GM18502 (cell line): ENCODE measurements at regions not wholly inside any gene's neighbourhood (a gene's known extent, or its start where the extent isn't known, plus 50 kb on each side); places are given as distances from the start of the nearest gene placed in this dataset.
A peak's percentile ranks its signal among the peaks of the same experiment; 100 is the strongest.
"Not testable (repeated sequence)": the region's sequence is repeated elsewhere in the genome, so short reads cannot be mapped to it uniquely, and the experiment has no call there.

ENCODE experiments used
- ATAC-seq: cut with Tn5 transposase; IDR thresholded peaks from one replicate; pipeline ENCODE4 v1.9.1; 2021; ENCODE audit warnings: mild to moderate bottlenecking; ENCODE audit not compliant: unreplicated experiment, poor library complexity

DNA sequence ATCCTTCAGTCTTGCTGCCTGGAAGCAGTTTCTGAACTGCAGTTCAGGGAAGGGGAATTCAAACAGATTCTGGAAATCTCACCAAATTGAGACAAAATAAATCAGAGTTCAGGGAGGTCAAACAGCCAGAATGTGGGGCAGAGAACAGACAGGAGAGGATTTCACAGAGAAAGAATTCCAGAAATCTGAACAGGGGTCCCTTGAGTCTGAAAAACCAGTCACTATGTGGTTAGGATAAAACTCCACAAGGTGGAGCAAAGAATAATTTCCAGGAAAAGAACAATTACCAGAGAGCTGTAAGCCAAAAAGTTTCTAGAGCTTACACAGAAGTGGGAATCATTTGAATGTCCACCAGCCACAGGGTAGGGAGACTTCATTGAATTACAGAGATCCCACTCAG is 84.7 kb downstream of the URB2 start:
- ATAC-seq = no peak

DNA sequence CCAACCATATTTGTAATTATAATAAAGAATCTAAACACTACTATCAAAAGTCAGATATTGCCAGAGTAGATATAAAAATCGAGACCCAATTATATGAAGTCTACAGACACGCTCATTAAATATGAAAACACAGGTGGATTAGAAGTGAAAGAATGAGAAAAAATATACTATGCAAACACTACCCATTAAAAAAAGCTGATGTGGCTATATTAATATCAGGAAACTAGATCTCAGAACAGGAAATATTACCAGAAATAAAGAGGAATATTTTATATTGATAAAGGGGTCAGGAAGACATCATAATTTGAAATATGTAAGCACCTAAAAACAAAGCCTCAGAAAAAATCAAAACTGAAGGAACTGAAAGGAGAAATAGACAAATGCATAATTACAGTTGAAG is 88.3 kb downstream of the URB2 start:
- no peak for ATAC-seq

DNA sequence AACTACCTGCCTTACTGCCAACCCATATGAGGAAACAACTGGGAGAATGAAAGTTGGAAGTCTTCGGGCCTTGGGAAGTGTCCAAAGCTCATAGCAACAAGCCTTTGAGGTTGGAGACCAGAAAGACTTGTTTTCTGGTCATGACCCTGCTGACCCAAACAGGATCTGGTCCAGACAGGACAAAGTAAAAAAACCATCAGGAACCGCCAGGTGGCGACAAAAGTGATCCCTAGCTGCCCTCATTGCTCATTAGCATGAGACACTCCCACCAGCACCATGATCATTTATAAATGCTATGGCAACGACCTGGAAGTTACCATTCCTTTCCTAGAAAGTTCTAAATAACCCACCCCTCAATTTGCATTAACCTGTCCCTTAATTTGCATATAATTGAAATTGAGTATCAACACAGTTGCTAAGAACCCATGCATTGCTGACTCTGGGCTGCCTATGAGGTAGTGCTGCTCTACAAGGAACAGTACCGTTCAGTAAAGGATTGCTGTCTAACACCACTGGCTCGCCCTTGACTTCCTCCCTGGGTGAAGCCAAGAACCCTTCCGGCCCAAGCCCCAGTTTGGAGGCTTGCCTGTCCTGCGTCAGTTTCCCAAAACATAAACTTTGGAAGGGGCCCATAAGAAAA is 89.0 kb downstream of the URB2 start:
- peak; percentile 69 for ATAC-seq

DNA sequence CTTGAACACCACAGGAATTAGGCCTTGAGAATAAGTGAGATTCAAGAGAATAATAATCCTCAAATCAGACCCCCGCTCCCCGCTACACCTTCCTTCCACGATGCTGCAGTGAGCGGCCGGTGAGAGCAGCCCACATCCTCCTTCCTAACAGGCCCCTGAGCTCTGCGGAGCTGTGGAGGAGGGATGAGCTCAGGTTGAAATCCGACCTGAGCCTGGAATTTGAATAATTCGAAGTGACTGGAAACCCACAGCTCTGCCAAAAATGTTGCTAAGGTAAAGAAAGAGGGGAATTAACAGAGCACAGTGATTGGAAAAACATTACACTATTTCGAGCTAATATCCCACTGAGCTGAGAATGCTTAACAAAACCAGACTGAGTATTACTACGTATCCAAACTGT is 90.0 kb downstream of the URB2 start:
- ATAC-seq = no peak

DNA sequence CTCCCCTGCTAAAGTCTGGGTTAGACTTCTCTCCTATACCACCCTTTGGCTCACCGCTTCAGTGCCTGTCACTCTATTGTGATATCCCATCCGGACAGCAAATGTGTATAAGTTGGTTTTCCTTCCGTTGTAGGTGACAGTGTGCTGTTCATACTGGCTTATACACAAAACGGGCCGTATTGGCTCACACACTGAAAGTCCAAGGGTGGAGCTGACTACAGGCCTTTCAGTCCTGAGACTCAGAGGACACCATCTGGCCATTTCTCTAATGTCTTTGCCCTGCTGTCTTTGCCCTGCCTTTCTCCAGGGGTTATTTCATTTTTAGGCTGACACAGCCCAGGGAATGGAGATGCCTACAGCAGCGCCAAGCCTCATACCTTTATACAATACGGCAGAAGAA is 90.7 kb downstream of the URB2 start:
- ATAC-seq = no peak

DNA sequence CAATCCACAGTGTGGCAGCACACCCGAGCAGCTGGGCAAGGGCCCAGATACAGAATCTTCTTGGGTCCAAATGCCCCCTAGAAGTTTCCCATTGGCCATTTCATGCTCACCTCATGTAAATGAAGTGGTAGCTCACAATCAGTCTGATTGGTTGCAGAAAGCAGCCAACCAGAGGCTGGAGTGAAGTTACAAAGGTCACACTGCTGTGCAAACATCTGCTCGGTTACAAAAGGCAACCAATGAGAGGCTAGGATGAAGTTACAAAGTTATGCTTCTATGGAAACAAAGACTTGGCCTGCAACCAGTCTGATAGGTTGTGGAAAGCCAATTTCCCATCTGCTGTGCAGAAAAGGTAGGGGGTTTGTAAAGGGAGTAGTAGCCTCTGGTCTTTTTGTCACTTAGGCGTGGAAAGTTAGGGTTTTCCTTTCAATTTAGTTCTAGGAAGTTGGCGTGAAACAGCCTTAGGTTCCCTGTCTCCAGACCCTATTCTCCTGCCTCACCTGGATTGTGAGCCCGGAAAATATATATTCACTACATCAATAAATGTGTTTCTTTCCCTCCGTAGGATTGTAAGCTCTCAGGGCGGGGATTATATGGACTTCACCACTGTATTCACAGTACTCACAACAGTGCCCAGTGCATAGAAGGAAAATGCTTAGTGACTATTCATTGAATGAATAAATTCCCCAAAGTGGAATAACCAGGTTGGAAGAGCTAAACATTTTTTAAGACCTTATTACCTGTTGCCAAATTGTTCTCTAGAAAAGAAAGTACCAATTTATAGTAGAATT is 91.9 kb downstream of the URB2 start:
- ATAC-seq = no peak

DNA sequence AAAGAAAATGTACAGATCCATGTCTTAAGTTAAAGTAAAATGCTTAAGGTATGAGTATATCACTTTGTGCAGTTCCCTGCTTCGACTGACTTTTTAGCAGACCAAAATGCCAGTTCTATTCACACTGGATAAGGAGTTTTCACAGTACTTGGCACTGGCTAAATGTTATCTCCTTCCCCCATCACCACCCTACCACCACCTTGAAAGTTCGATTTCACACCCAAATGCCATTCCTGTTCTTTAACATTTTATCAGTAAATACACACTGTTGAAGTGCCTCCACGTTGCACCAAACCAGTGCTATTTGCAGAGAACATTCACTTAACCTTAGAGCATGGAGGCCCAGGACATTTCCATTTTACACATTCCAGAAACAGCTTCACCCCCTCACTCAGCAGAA is 100.0 kb downstream of the URB2 start:
- no peak for ATAC-seq

DNA sequence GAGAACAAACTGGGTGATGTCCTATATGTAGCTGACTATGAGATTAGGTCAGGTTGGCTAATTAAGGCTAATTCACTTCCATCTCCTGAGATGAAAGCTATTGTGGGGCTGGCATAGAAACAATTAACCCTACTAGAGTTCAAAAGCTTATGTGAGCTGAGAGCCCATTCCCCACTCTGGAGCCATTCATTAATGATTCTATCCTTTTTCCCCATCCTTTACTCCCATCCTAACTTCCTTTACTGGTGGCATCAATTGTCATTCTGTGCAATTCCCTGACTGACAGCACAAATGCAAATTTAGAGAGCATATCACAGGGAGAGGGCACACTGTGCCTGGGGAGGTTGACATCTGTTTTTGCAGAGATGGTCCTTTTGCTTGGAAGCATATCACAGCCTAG is 103.9 kb downstream of the URB2 start:
- ATAC-seq = no peak

DNA sequence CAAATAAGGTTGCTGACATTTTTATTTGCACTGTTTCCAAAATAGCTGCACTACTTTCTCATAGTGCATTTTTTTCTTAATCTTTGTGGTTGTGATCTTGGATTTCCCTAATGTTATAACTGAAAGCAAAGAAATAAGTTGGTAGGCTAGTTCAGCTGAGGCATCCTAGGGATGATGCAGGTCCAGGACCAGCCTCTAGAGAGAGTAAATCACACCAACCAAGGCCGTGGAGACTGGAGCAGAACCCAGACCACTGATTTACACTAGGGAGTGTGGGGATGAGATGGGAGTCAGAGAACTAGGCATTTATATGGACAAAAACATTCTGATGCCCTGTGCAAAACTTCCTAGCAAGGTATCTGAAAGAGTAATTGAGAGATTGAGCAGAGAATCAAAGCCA is 104.5 kb downstream of the URB2 start:
- no peak for ATAC-seq

DNA sequence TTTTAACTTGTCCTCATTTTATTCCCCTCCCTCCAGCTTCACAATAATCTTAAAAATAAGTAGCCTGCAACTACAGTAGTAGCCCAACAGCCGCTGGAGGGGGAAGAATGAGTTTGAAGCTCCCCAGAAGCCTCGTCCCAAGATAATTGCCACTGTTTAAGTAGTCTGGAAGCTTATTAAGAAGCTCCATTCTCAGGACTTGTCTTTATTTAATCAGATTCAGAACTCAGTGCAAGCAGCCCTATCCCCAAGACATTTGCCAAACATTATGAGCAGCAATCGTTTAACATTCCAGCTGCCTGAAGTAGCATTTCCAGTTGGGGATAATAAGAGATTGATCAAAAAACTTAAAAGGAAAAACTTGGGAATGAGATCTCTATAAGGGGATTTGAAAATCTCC is 106.0 kb downstream of the URB2 start:
- no peak for ATAC-seq

DNA sequence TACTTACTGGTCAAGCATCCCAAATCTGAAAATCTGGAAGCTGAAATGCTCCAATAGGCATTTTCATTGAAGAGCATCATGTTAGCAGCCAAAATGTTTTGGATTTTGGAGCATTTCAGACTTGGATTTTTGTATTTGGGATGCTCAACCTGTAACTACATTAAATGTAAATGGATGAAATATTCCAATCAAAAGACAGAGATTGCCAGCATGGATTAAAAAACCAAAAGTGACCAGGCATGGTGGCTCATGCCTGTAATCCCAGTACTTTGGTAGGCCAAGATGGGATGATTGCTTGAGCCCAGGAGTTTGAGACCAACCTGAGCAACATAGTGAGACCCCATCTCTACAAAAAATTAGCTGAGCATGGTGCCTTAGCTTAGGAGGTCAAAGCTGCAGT is 110.3 kb downstream of the URB2 start:
- ATAC-seq = no peak

DNA sequence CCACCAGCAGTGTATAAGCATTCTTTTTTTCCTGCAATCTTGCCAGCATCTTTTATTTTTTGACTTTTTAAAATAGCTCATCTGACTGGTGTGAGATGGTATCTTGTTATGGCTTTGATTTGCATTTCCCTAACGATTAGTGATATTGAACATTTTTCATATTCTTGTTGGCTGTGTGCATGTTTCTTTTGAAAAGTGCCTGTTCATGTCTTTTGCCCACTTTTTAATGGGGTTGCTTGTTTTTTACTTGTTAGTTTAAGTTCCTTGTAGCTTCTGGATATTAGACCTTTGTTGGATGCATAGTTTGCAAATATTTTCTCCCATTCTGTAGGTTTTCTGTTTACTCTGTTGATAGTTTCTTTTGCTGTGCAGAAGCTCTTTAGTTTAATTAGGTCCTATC is 116.6 kb downstream of the URB2 start:
- ATAC-seq = not testable (repeated sequence)

DNA sequence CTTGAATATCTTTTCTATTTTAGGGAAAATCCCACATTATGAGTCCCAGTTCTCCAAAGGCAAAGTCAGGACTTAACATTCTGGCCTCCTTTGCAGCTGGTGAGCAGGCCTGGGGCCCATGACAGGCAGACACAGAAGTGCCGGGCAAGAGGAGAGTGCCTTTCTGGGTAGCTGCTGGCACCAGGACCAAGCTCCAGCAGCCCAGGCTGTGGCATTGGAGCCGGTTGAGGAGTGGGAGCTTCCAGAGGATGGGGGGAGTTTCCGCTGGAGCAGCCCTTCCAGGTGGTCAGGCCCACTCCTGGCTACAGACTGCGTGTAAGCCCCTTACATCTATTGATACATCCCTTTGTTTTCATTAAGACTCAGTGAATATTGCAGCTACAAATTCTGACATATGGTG is 123.9 kb downstream of the URB2 start:
- ATAC-seq = no peak

DNA sequence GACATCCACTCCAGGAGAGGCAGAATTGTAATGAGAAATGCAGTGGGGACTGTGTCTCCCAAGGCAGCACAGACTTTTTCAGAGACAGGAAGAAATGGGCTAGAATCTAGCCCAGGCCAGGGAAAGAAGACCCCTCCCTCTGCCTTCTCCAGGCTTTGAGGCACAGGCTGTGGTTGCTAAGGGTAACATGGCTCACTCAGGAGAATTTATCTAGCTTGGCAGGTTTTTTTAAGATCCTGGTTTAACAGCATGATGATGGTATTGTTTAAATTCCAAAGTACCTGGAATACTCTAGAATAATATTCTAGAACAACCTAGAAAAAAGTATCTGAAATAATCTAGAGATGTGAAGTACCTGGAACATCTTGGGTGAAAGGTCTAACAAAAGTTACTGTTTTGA is 125.6 kb downstream of the URB2 start:
- no peak for ATAC-seq

DNA sequence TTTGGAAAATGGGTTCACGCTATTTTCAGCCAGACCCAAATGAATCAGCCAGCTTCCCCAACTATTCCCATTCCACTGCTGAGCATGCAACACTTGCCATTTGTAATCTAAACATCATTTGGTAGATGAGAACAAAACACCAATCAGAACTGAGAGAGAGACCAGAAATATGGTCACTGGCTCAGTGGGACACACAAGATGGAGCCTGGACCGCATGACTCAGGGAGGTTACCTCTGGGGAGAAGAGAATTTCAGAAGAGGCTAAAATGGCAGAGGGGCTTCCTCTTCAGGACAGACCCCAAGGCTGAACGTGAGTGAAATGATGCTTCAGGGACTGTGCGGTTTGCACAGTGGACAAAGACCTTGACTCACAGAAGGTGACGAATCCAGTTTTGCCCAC is 126.6 kb downstream of the URB2 start:
- ATAC-seq = no peak

DNA sequence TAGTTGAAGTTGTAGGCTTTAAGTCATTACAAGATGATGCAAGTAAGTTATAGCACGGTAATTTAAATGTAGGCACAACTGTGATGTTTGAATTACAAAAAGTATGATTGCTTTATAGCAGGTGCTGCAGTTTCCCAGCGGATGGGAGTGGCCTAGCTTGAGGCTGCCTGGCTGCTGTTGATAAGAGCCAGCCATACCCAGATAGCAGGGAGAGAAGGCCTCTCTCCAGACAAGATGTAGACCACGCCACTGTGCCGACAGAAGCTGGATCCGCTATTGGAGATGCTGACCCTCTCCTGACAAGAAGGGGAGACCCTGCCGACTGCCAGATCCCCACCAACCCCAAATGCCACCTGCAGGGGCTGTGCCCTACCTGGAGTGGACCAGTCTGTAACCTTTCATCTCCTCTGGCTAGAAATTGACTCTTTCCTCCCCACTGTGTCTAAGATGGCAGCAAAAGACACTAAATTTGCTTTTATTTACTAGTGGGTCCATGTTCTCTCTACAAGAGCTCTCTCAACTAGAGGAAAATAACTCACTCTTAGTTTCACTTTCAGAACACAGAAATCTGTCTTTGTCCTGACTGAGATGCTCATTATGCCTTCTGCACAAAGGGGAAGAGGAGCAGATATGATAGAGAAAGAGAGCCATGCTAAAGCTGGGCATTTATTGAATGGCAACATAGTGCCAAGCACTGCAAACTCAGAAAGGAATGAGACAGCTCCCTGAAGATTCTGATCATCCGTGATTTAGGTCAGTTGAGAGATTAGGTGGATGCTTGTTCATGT is 127.9 kb downstream of the URB2 start:
- no peak for ATAC-seq

DNA sequence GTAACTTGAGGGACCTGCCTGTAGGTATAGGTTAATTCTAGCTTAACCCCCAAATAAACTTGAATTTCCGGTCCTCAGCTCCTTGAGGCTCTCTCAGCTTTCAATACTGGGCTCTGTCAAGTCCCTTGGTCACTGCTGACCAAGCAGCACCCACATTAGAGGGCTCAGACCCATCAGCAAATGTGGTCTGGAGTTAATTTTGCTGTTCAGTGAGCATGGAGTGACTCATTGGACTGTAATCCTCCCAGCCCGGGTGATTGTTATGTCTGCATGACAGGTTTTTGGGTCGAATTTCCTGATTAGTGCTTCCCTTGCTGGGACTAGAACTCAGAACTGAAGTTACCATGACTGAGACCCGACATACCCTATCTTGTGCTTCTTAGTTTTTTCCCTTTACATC is 130.6 kb downstream of the URB2 start:
- no peak for ATAC-seq

DNA sequence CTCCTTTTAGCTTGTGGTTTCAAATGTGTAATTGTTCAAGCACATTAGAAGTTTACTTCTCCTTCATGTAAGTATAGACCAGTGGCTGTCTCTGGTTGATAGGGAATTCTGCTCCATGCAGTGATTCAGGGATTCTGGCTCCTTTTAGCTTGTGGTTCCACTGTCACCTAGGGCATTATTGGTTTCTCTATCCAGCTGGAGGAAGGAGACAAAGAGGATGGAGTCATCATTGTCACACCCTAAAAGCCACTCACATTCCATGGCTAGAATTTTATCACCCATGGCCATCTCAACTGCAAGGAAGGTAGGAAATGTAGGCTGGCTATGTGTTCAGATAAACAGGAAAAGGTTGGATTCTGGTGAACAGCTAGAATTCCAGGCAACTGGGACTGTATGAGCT is 131.2 kb downstream of the URB2 start:
- no peak for ATAC-seq

DNA sequence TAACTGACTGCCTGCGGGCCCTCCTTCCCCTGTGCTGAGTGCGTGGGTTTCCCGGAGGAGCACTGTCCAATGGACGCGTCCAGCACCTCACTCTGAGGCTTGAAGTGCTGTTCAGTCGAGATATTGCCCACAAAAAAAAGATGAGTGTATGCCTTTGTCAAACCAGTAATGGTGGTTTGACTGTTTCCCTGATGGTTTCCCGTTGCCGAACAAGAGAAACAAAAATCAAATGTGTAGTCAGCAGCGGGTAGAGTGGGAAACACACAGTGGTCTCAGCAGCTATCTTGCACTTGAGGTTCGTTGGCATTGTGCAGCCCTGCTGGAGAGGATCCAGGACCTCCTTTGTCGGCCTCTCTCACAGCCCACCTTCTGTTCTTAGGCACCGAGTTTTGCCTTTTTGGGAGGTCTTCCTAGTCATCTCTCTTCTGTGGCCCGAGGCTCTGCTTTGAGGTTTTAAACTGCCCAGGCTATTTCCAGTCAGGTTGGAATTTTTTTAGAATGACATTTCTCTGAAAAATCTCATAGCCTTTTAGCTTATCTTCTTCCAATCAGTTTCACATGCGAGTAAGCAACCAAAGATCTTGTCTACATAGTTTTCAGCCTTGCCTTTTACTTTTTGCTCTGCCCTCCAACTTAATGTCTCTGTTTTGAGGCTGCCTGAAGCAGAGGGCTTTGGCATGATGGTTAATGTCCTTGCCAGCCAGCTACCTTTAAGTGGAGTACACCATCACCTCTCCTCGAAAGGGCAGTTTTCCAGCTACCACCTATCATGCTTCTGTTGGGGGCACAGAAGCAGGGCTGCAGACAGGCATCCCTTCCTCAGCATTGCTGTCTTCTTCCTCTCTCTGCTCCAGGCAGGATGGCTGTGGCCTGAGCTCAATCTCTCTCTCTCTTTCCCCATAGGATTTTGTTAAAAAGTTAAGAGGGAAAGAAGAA is 132.3 kb downstream of the URB2 start:
- no peak for ATAC-seq

DNA sequence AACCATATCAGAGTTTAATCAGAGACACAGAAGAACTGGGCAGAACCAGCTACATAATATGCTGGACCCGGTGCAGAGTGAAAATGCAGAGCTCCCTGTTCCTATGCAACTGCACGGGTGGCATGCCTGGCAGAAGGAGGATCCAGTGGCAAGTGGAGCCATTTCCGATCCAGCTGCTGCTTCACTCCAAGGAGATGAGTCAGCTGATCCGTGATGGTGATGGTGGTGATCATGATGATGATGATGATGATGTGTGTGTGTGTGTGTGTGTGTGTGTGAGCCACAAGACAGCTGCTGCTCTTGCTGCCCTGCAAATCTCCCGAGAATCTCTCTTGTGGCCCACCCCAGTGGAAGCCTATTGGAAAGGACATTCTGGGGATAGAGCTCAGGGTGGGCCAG is 133.0 kb downstream of the URB2 start:
- ATAC-seq = no peak
